GM12875 (cell line): ENCODE measurements at regions not wholly inside any gene's neighbourhood (a gene's known extent, or its start where the extent isn't known, plus 50 kb on each side); places are given as distances from the start of the nearest gene placed in this dataset.

Source experiments
- H3K4me3 ChIP-seq: one replicate; pipeline ENCODE4 v1.5.1; 2011; ENCODE audit warnings: low read depth, low read length, control low read depth
- TF ChIP-seq, protein P1 (sequence below): IDR thresholded peaks from 2 replicates; pipeline ENCODE4 v1.5.1; 2011; ENCODE audit warnings: low read depth, mild to moderate bottlenecking, control low read depth, inconsistent platforms, low read length, moderate library complexity, borderline replicate concordance; ENCODE audit not compliant: insufficient read depth

DNA sequence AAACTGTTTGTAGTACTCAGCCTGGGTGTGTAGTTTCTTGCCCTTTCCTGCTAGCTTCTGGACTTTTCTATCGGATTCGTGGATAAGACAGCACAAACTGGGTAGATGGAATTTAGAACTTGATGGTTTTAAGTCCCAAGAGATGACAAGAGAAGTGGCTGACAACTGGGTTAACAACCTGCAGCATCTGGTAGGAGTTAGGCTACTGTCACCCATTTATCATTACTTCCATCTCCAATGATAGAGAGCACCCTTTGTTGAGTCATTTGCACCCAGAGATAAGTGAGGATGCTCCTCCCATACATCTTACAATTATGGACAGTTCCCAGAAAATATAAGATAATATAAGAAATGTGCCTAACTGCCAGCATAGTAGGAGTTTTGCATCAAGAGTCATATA lies 50.2 kb upstream of the FLRT2 start:
- TF ChIP-seq, protein P1, sequence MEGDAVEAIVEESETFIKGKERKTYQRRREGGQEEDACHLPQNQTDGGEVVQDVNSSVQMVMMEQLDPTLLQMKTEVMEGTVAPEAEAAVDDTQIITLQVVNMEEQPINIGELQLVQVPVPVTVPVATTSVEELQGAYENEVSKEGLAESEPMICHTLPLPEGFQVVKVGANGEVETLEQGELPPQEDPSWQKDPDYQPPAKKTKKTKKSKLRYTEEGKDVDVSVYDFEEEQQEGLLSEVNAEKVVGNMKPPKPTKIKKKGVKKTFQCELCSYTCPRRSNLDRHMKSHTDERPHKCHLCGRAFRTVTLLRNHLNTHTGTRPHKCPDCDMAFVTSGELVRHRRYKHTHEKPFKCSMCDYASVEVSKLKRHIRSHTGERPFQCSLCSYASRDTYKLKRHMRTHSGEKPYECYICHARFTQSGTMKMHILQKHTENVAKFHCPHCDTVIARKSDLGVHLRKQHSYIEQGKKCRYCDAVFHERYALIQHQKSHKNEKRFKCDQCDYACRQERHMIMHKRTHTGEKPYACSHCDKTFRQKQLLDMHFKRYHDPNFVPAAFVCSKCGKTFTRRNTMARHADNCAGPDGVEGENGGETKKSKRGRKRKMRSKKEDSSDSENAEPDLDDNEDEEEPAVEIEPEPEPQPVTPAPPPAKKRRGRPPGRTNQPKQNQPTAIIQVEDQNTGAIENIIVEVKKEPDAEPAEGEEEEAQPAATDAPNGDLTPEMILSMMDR, result no peak

More for the DNA sequence above, 50.2 kb upstream of the FLRT2 start:
- no peak overlapping the region for H3K4me3 ChIP-seq
